IMR-90 (cell line): ENCODE measurements at regions not wholly inside any gene's neighbourhood (a gene's known extent, or its start where the extent isn't known, plus 50 kb on each side); places are given as distances from the start of the nearest gene placed in this dataset.
A peak's percentile ranks its signal among the peaks of the same experiment; 100 is the strongest.

Source experiments
- ATAC-seq: fragments of 200-7000 bp; cut with Tn5 transposase; 2 replicates; pipeline ENCODE4 v1.9.1; 2020; ENCODE audit warnings: low read depth, mild to moderate bottlenecking, moderate library complexity
- BruUV-seq: library from RNA; stranded (reverse); fragments of 400-500 nt; replicated peaks from 2 replicates; lab custom pipeline; 2021; lab: Mats Ljungman, UMichigan
- CTCF ChIA-PET: fragments of 300-600 bp; formaldehyde crosslinking; extraction: SDS; loops from one replicate; lab custom pipeline; 2021; ENCODE audit warnings: antibody characterized with exemption; lab: Yijun Ruan, JAX
- POLR2A ChIA-PET: fragments of 300-600 bp; sonication (Branson Sonifier 250); formaldehyde crosslinking; loops from one replicate; lab custom pipeline; 2022; ENCODE audit warnings: antibody characterized with exemption; ENCODE audit not compliant: unreplicated experiment; lab: Charles Lee
- DNase-seq: peaks from one replicate; pipeline ENCODE4 v3.0.0; 2013
- H2AFZ ChIP-seq: replicated peaks from 2 replicates; pipeline ENCODE3; 2013; ENCODE audit warnings: low read length, mild to moderate bottlenecking; ENCODE audit not compliant: poor library complexity
- H2AK5ac ChIP-seq: 2 replicates; pipeline ENCODE4 v1.6.1; 2013; ENCODE audit warnings: low read depth, low read length, inconsistent platforms
- H2AK9ac ChIP-seq: replicated peaks from 2 replicates; pipeline ENCODE3; 2013; ENCODE audit warnings: mild to moderate bottlenecking, low read depth, low read length, moderate library complexity; ENCODE audit not compliant: poor library complexity
- H2BK120ac ChIP-seq: 2 replicates; pipeline ENCODE4 v1.6.1; 2013; ENCODE audit warnings: low read depth, low read length, inconsistent platforms
- H2BK15ac ChIP-seq: 3 replicates; pipeline ENCODE4 v1.6.1; 2013; ENCODE audit warnings: low read depth, low read length, inconsistent platforms
- H2BK20ac ChIP-seq: 2 replicates; pipeline ENCODE4 v1.6.1; 2013; ENCODE audit warnings: low read depth, mild to moderate bottlenecking, inconsistent platforms, low read length, moderate library complexity
- H2BK5ac ChIP-seq: 2 replicates; pipeline ENCODE4 v1.6.1; 2013; ENCODE audit warnings: mild to moderate bottlenecking, low read depth, low read length, inconsistent platforms; ENCODE audit not compliant: poor library complexity, severe bottlenecking
- H3K14ac ChIP-seq: replicated peaks from 2 replicates; pipeline ENCODE4 v1.6.1; 2013; ENCODE audit warnings: low read depth, low read length, inconsistent platforms
- H3K18ac ChIP-seq: 2 replicates; pipeline ENCODE4 v1.6.1; 2013; ENCODE audit warnings: low read depth, low read length, control low read depth
- H3K23ac ChIP-seq: 2 replicates; pipeline ENCODE4 v1.6.1; 2013; ENCODE audit warnings: low read depth, low read length, inconsistent platforms
- H3K27ac ChIP-seq: 2 replicates; pipeline ENCODE4 v1.5.1; 2013; ENCODE audit warnings: mild to moderate bottlenecking, control low read depth, low read length; ENCODE audit not compliant: insufficient read depth
- H3K27me3 ChIP-seq: 2 replicates; pipeline ENCODE4 v1.6.1; 2013; ENCODE audit warnings: low read length; ENCODE audit not compliant: control insufficient read depth, insufficient read depth
- H3K36me3 ChIP-seq: 2 replicates; pipeline ENCODE4 v1.6.1; 2013; ENCODE audit warnings: low read length, mixed read lengths; ENCODE audit not compliant: control insufficient read depth, insufficient read depth
- H3K4ac ChIP-seq: 2 replicates; pipeline ENCODE4 v1.6.1; 2013; ENCODE audit warnings: low read depth, low read length, inconsistent platforms
- H3K4me1 ChIP-seq: 2 replicates; pipeline ENCODE4 v1.6.1; 2013; ENCODE audit warnings: low read length, mixed read lengths; ENCODE audit not compliant: control insufficient read depth, insufficient read depth
- H3K4me2 ChIP-seq: 2 replicates; pipeline ENCODE4 v1.6.1; 2013; ENCODE audit warnings: low read depth, mild to moderate bottlenecking, control low read depth, low read length, moderate library complexity
- H3K4me3 ChIP-seq: 2 replicates; pipeline ENCODE4 v1.5.1; 2013; ENCODE audit warnings: low read depth, mild to moderate bottlenecking, control low read depth, low read length, moderate library complexity; ENCODE audit not compliant: insufficient read depth
- H3K56ac ChIP-seq: 2 replicates; pipeline ENCODE4 v1.6.1; 2013; ENCODE audit warnings: low read length, inconsistent platforms; ENCODE audit not compliant: insufficient read depth; ENCODE audit errors: extremely low read depth
- H3K79me1 ChIP-seq, 2 experiments: 2 replicates each; pipeline ENCODE4 v1.6.1; 2013; ENCODE audit warnings: low read length in 2 of 2, inconsistent platforms in 1 of 2, low read depth in 1 of 2
- H3K9ac ChIP-seq: 2 replicates; pipeline ENCODE4 v1.6.1; 2013; ENCODE audit warnings: low read depth, low read length, control low read depth
- H3K9me1 ChIP-seq: 2 replicates; pipeline ENCODE4 v1.6.1; 2013; ENCODE audit warnings: low read length, inconsistent platforms; ENCODE audit not compliant: insufficient read depth
- H3K9me3 ChIP-seq: 2 replicates; pipeline ENCODE4 v1.6.1; 2013; ENCODE audit warnings: low read length; ENCODE audit not compliant: control insufficient read depth, insufficient read depth
- H4K20me1 ChIP-seq: 2 replicates; pipeline ENCODE4 v1.6.1; 2013; ENCODE audit warnings: low read length, inconsistent platforms; ENCODE audit not compliant: insufficient read depth
- H4K5ac ChIP-seq: 2 replicates; pipeline ENCODE4 v1.6.1; 2013; ENCODE audit warnings: mild to moderate bottlenecking, low read depth, low read length, control low read depth
- H4K8ac ChIP-seq, 2 experiments: 2 replicates each; pipeline ENCODE4 v1.6.1; 2013; ENCODE audit warnings: low read depth in 2 of 2, low read length in 2 of 2, control low read depth in 1 of 2, inconsistent platforms in 1 of 2
- H4K91ac ChIP-seq: 2 replicates; pipeline ENCODE4 v1.6.1; 2013; ENCODE audit warnings: low read depth, low read length, inconsistent platforms; ENCODE audit not compliant: insufficient read depth
- BHLHE40 ChIP-seq: fragments of 150-350 bp; IDR thresholded peaks from 2 replicates; pipeline ENCODE4 v1.6.1; 2016; ENCODE audit warnings: mild to moderate bottlenecking, low read depth, low read length
- CTCF ChIP-seq: conservative IDR thresholded peaks from 2 replicates; pipeline ENCODE4 v1.5.1; 2012; ENCODE audit warnings: mild to moderate bottlenecking, low read depth, low read length, improper control_type of control experiment
- ELK1 ChIP-seq: fragments of 150-350 bp; IDR thresholded peaks from 2 replicates; pipeline ENCODE4 v1.6.1; 2016; ENCODE audit warnings: low read depth, mild to moderate bottlenecking, low read length, moderate library complexity, borderline replicate concordance
- FOS ChIP-seq: fragments of 150-350 bp; IDR thresholded peaks from 2 replicates; pipeline ENCODE4 v1.6.1; 2016; ENCODE audit warnings: low read depth, low read length
- MAFK ChIP-seq: IDR thresholded peaks from 2 replicates; pipeline ENCODE4 v1.6.1; 2012; ENCODE audit warnings: low read depth, low read length, improper control_type of control experiment
- MAZ ChIP-seq: IDR thresholded peaks from 2 replicates; pipeline ENCODE4 v1.6.1; 2012; ENCODE audit warnings: low read depth, mild to moderate bottlenecking, low read length, improper control_type of control experiment, moderate library complexity, borderline replicate concordance
- MXI1 ChIP-seq: IDR thresholded peaks from 2 replicates; pipeline ENCODE4 v1.6.1; 2012; ENCODE audit warnings: low read depth, mild to moderate bottlenecking, low read length, moderate library complexity, borderline replicate concordance
- NFE2L2 ChIP-seq: fragments of 150-350 bp; IDR thresholded peaks from 2 replicates; pipeline ENCODE4 v1.6.1; 2016; ENCODE audit warnings: low read depth, mild to moderate bottlenecking, low read length
- POLR2A ChIP-seq: IDR thresholded peaks from 2 replicates; pipeline ENCODE4 v1.6.1; 2012; ENCODE audit warnings: mild to moderate bottlenecking, low read depth, low read length
- RAD21 ChIP-seq: IDR thresholded peaks from 2 replicates; pipeline ENCODE4 v1.6.1; 2012; ENCODE audit warnings: low read length, improper control_type of control experiment
- RCOR1 ChIP-seq: IDR thresholded peaks from 2 replicates; pipeline ENCODE4 v1.6.1; 2012; ENCODE audit warnings: mild to moderate bottlenecking, low read length, improper control_type of control experiment; ENCODE audit not compliant: insufficient replicate concordance
- RFX5 ChIP-seq: IDR thresholded peaks from 2 replicates; pipeline ENCODE4 v1.8.0; 2012; ENCODE audit warnings: low read depth, mild to moderate bottlenecking, low read length, moderate library complexity
- SMC3 ChIP-seq: fragments of 150-350 bp; IDR thresholded peaks from 2 replicates; pipeline ENCODE4 v1.6.1; 2016; ENCODE audit warnings: low read depth, mild to moderate bottlenecking, antibody characterized with exemption, low read length, moderate library complexity
- USF2 ChIP-seq: fragments of 150-350 bp; IDR thresholded peaks from 2 replicates; pipeline ENCODE4 v1.6.1; 2017; ENCODE audit warnings: mild to moderate bottlenecking, antibody characterized with exemption, low read length, low read depth
- WGBS, 2 experiments: methylation state at CpG; one replicate each; pipeline versions ENCODE4 v1.1.5 to v1.1.7; 2013; ENCODE audit warnings: missing lambda C conversion rate in 2 of 2; ENCODE audit not compliant: insufficient read length in 1 of 2; ENCODE audit errors: extremely low coverage in 2 of 2; 5-methylcytosine and 5-hydroxymethylcytosine counted together
- dilution Hi-C: fragments of 300-500 bp; cut with HindIII; formaldehyde crosslinking; loops from one replicate; pipeline ENCODE4 v1.14.3; 2018; ENCODE audit warnings: low sequenced_read_pairs; ENCODE audit not compliant: unreplicated experiment
- in situ Hi-C: fragments of 300-500 bp; cut with MboI; formaldehyde crosslinking; loops from 3 replicates; pipeline ENCODE4 v1.14.3; 2019; ENCODE audit warnings: low sequenced_read_pairs, inconsistent platforms, mixed read lengths
- intact Hi-C: fragments of 100-400 bp; cut with micrococcal nuclease; formaldehyde crosslinking; loops from 2 replicates; pipeline ENCODE4 v1.10.0; 2022

GRCh38 chr9:115333277-115334070, 215.5 kb upstream of the TNC start:
- WGBS, 2 experiments, result 66% methylated on average over 3 of the region's 8 CpGs; no CpG with 5 or more reads in 1 of the 2 experiments
- H2BK120ac ChIP-seq, result no peak overlapping the region
- H2BK15ac ChIP-seq, result no peak overlapping the region; the same call in 2 of the 3 replicates
- no peaks in the 10 kb centered on the region for H3K9me1 ChIP-seq
- no peak overlapping the region for H2AK9ac ChIP-seq
- no peak for DNase-seq
- H3K23ac ChIP-seq, result no peak overlapping the region
- dilution Hi-C loops, result no loop called here
- H4K5ac ChIP-seq, result no peak overlapping the region
- H3K9ac ChIP-seq, result no peak overlapping the region
- no peak overlapping the region for H2BK5ac ChIP-seq
- H3K27ac ChIP-seq, result no peak overlapping the region
- no peak overlapping the region for H3K56ac ChIP-seq
- 0 out of 2 replicates have a peak overlapping the region, but pooled peaks have one; percentile 11 for H4K91ac ChIP-seq
- H3K27me3 ChIP-seq, result peaks cover 2% of the 10 kb centered on the region; the same call in 1 of the 2 replicates
- no peak overlapping the region; a peak in 1 of 4 replicates for H4K8ac ChIP-seq
- BruUV-seq, result no TSS peak
- H2AFZ ChIP-seq, result no peak overlapping the region
- 0 out of 2 replicates have a peak overlapping the region, but pooled peaks have one; percentile 5 for H3K14ac ChIP-seq
- intact Hi-C loops, result no loop called here
- H2BK20ac ChIP-seq, result no peak overlapping the region
- POLR2A ChIA-PET, result interaction anchor here (0.7 kb wide), 1 partner anchor 136 kb away, joined by 3 read pairs; no protein-coding TSS in a partner anchor
- no peak overlapping the region for H3K4me3 ChIP-seq
- in situ Hi-C loops, result no loop called here
- H3K4me2 ChIP-seq, result no peak overlapping the region
- no peak overlapping the region for H3K4ac ChIP-seq
- no peaks in the 10 kb centered on the region for H3K79me1 ChIP-seq
- no peak overlapping the region for H3K18ac ChIP-seq
- CTCF ChIA-PET, result interaction anchor here (1.1 kb wide), 1 partner anchor 93 kb away, joined by 4 read pairs; no protein-coding TSS in a partner anchor
- H4K20me1 ChIP-seq, result no peaks in the 10 kb centered on the region
- peaks cover 2% of the 10 kb centered on the region; the same call in 1 of the 2 replicates for H3K4me1 ChIP-seq
- H3K9me3 ChIP-seq, result no peaks in the 10 kb centered on the region; the same call in none of the 2 replicates
- ATAC-seq, result no peak
- no peak overlapping the region for H2AK5ac ChIP-seq
- no peaks in the 10 kb centered on the region for H3K36me3 ChIP-seq
- no peak for TF ChIP-seq SMC3
- no peak for TF ChIP-seq POLR2A
- TF ChIP-seq MAFK, result no peak
- TF ChIP-seq ELK1, result no peak
- TF ChIP-seq RAD21, result no peak
- TF ChIP-seq NFE2L2, result no peak
- no peak for TF ChIP-seq USF2
- no peak for TF ChIP-seq MAZ
- no peak for TF ChIP-seq CTCF
- no peak for TF ChIP-seq BHLHE40
- TF ChIP-seq RFX5, result no peak
- no peak for TF ChIP-seq FOS
- no peak for TF ChIP-seq MXI1
- TF ChIP-seq RCOR1, result no peak
